ENCODE measurements at regions not wholly inside any gene's neighbourhood (a gene's known extent, or its start where the extent isn't known, plus 50 kb on each side); places are given as distances from the start of the nearest gene placed in this dataset.
"Not testable (repeated sequence)": the region's sequence is repeated elsewhere in the genome, so short reads cannot be mapped to it uniquely, and the experiment has no call there.

DNA sequence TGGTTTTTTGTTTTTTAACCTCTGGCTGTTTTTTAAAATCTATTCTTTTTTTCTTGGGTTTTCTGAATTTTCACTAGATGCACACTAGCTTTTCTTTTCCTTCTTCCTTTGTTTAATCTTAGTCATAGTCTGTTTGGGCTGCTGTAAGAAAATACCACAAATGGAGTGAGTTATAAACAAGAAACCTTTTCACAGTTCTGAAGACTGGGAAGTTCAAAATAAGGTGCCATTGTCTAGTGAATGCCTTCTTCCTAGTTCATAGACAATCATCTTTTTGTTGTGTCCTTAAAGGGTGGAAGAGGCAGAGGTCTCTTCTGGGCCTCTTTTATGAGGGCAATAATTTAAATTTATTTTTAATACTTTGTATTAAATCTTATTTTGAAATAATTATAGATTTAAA, 532.9 kb upstream of the ANO5 start:
- no peak for DNase-seq (ENCODE audit: insufficient read length, low spot score)
- TF ChIP-seq POLR2A (IDR thresholded peaks at IDR 0.05; ENCODE audit: low read depth, low read length), result no peak
- no peak for FAIRE-seq

GRCh38 chr11:21675049-21675616, 517.8 kb upstream of the ANO5 start:
- FAIRE-seq, result no peak
- no peak for TF ChIP-seq POLR2A (IDR thresholded peaks at IDR 0.05; ENCODE audit: low read depth, low read length)
- no peak for DNase-seq (ENCODE audit: insufficient read length, low spot score)

GRCh38 chr11:21687643-21688042, 505.2 kb upstream of the ANO5 start:
- no peak for TF ChIP-seq POLR2A (IDR thresholded peaks at IDR 0.05; ENCODE audit: low read depth, low read length)
- FAIRE-seq (no peak), DNase-seq (ENCODE audit: insufficient read length, low spot score) (no peak)

DNA sequence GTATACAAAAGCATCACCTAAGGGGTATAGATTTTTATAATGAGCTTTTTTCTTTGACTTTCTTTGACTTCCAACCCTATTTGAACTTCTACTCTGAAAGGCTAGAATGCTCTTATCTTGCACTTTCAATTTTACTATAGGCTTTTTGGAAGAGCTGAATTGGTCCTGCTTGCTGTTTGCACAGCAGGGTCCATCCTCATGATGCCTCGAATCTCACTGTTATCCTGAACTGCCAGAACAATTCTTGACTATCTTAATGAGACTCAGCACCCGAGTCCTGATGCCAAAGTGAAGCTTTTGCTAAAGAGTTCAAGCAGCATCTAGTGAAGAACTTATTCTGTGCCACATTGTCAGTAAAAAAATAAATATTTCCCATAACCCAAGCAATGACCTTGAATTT, 488.3 kb upstream of the ANO5 start:
- DNase-seq (ENCODE audit: insufficient read length, low spot score) (no peak), FAIRE-seq (no peak)
- TF ChIP-seq POLR2A (IDR thresholded peaks at IDR 0.05; ENCODE audit: low read depth, low read length), result no peak

GRCh38 chr11:21707116-21707739, 485.7 kb upstream of the ANO5 start:
- no peak for DNase-seq (ENCODE audit: insufficient read length, low spot score)
- no peak for FAIRE-seq
- no peak for TF ChIP-seq POLR2A (IDR thresholded peaks at IDR 0.05; ENCODE audit: low read depth, low read length)

- FAIRE-seq, result no peak
- no peak for DNase-seq (ENCODE audit: insufficient read length, low spot score)
- no peak for TF ChIP-seq POLR2A (IDR thresholded peaks at IDR 0.05; ENCODE audit: low read depth, low read length)
Observed at GRCh38 chr11:21710809-21711208, 482.1 kb upstream of the ANO5 start.

GRCh38 chr11:21711341-21711740, 481.5 kb upstream of the ANO5 start:
- DNase-seq (ENCODE audit: insufficient read length, low spot score) (no peak), FAIRE-seq (no peak)
- TF ChIP-seq POLR2A (IDR thresholded peaks at IDR 0.05; ENCODE audit: low read depth, low read length), result no peak

- no peak for TF ChIP-seq POLR2A (IDR thresholded peaks at IDR 0.05; ENCODE audit: low read depth, low read length)
- FAIRE-seq (no peak), DNase-seq (ENCODE audit: insufficient read length, low spot score) (no peak)
Observed at GRCh38 chr11:21723678-21724077, 469.2 kb upstream of the ANO5 start.

DNA sequence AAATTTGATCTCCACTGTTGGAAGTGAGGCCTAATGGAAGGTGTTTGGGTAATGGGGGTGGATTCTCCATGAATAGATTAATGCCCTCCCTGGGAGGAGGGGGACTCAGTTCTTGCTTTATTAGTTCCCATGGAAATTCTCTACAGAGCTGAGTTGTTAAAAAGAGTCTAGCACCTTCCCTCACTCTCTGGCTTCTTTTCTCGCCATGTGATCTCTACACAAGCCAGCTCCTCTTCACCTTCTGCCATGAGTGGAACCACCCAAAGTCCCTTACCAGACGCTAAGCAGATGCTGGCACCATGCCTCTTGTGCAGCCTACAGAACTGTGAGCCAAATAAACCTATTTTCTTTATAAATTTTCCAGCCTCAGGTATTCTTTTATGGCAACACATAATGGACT, 465.8 kb upstream of the ANO5 start:
- no peak for DNase-seq (ENCODE audit: insufficient read length, low spot score)
- no peak for FAIRE-seq
- no peak for TF ChIP-seq POLR2A (IDR thresholded peaks at IDR 0.05; ENCODE audit: low read depth, low read length)

- DNase-seq (ENCODE audit: insufficient read length, low spot score) (no peak), FAIRE-seq (no peak)
- TF ChIP-seq POLR2A (IDR thresholded peaks at IDR 0.05; ENCODE audit: low read depth, low read length), result no peak
Observed at GRCh38 chr11:21736404-21736803, 456.5 kb upstream of the ANO5 start.

- not testable (repeated sequence) for DNase-seq (ENCODE audit: insufficient read length, low spot score); FAIRE-seq
Observed at GRCh38 chr11:21752475-21753243, 440.2 kb upstream of the ANO5 start.

- DNase-seq (ENCODE audit: insufficient read length, low spot score); FAIRE-seq: not testable (repeated sequence)
Observed at GRCh38 chr11:21753244-21753767, 439.6 kb upstream of the ANO5 start.

DNA sequence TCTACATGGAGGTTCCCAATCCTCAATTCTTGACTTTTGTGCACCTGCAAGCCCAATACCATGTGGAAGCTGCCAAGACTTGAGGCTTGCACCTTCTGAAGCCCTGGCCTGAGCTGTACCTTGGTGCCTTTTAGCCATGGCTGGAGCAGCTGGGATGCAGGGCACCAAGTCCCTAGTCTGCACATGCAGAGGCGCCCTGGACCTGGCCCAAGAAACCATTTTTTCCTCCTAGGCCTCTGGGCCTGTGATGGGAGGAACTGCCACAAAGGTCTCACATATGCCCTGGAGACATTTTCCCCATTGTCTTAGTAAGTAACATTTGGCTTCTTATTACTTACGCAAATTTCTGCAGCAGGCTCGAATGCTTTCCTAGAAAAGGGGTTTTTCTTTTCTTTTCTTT, 431.9 kb upstream of the ANO5 start:
- DNase-seq (ENCODE audit: insufficient read length, low spot score) (no peak), FAIRE-seq (no peak)
- no peak for TF ChIP-seq POLR2A (IDR thresholded peaks at IDR 0.05; ENCODE audit: low read depth, low read length)

DNA sequence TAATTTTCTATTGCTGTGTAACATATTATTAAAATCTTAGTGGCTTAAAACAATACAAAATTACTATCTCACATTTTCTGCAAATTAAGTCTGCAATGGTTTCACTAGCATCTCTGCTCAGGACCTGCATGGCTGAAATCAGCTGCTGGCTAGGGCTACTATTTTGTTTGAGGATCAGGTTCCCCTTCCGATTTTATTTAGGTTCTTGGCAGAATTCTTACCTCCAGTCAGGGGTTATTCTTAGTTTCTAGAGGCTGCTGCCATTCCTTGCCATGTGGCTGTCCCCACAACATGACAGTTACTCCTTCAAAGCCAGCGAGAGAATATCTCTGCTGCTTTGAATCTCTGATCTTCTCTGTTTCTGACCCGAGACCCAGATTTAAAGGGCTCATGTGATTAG, 424.5 kb upstream of the ANO5 start:
- TF ChIP-seq POLR2A (IDR thresholded peaks at IDR 0.05; ENCODE audit: low read depth, low read length), result no peak
- DNase-seq (ENCODE audit: insufficient read length, low spot score) (no peak), FAIRE-seq (no peak)

GRCh38 chr11:21769188-21769587, 423.7 kb upstream of the ANO5 start:
- DNase-seq (ENCODE audit: insufficient read length, low spot score) (no peak), FAIRE-seq (no peak)
- no peak for TF ChIP-seq POLR2A (IDR thresholded peaks at IDR 0.05; ENCODE audit: low read depth, low read length)

Data from H54 (cell line).